ENCODE measurements at regions not wholly inside any gene's neighbourhood (a gene's known extent, or its start where the extent isn't known, plus 50 kb on each side); places are given as distances from the start of the nearest gene placed in this dataset.

GRCh38 chr1:164466429-164466828 is 92.6 kb upstream of the PBX1 start:
- TF ChIP-seq ZFX (IDR thresholded peaks at IDR 0.05) (no peak), CTCF (conservative IDR thresholded peaks at IDR 0.05) (no peak)
- H3K27ac ChIP-seq = no peak overlapping the region

GRCh38 chr1:164470996-164471395 is 88.0 kb upstream of the PBX1 start:
- no peak for TF ChIP-seq CTCF (conservative IDR thresholded peaks at IDR 0.05)
- no peak for TF ChIP-seq ZFX (IDR thresholded peaks at IDR 0.05)
- H3K27ac ChIP-seq = no peak overlapping the region

GRCh38 chr1:164472841-164473240 is 86.1 kb upstream of the PBX1 start:
- H3K27ac ChIP-seq = no peak overlapping the region
- TF ChIP-seq CTCF (conservative IDR thresholded peaks at IDR 0.05) (no peak), ZFX (IDR thresholded peaks at IDR 0.05) (no peak)

GRCh38 chr1:164473544-164473943 is 85.4 kb upstream of the PBX1 start:
- H3K27ac ChIP-seq = no peak overlapping the region
- TF ChIP-seq CTCF (conservative IDR thresholded peaks at IDR 0.05) (no peak), ZFX (IDR thresholded peaks at IDR 0.05) (no peak)

- no peak for TF ChIP-seq CTCF (conservative IDR thresholded peaks at IDR 0.05)
- TF ChIP-seq ZFX (IDR thresholded peaks at IDR 0.05) = no peak
- no peak overlapping the region for H3K27ac ChIP-seq
Measured at GRCh38 chr1:164475834-164476233, 83.2 kb upstream of the PBX1 start.

GRCh38 chr1:164477343-164477742 is 81.6 kb upstream of the PBX1 start:
- TF ChIP-seq ZFX (IDR thresholded peaks at IDR 0.05) (no peak), CTCF (conservative IDR thresholded peaks at IDR 0.05) (no peak)
- H3K27ac ChIP-seq = no peak overlapping the region

- H3K27ac ChIP-seq = no peak overlapping the region
Measured at GRCh38 chr1:164479242-164479641, 79.7 kb upstream of the PBX1 start.

More at GRCh38 chr1:164479242-164479641, 79.7 kb upstream of the PBX1 start:
- TF ChIP-seq CTCF (conservative IDR thresholded peaks at IDR 0.05) (no peak), ZFX (IDR thresholded peaks at IDR 0.05) (no peak)
